HG02885 (cell line): ENCODE measurements at regions not wholly inside any gene's neighbourhood (a gene's known extent, or its start where the extent isn't known, plus 50 kb on each side); places are given as distances from the start of the nearest gene placed in this dataset.

Source experiments
- ATAC-seq: cut with Tn5 transposase; IDR thresholded peaks from one replicate; pipeline ENCODE4 v1.9.1; 2021; ENCODE audit warnings: mild to moderate bottlenecking; ENCODE audit not compliant: unreplicated experiment, poor library complexity

- no peak for ATAC-seq
Measured at GRCh38 chr5:116935561-116936162, 361.0 kb upstream of the SEMA6A start.

- ATAC-seq, result no peak
Measured at GRCh38 chr5:116930616-116931015, 356.0 kb upstream of the SEMA6A start.

DNA sequence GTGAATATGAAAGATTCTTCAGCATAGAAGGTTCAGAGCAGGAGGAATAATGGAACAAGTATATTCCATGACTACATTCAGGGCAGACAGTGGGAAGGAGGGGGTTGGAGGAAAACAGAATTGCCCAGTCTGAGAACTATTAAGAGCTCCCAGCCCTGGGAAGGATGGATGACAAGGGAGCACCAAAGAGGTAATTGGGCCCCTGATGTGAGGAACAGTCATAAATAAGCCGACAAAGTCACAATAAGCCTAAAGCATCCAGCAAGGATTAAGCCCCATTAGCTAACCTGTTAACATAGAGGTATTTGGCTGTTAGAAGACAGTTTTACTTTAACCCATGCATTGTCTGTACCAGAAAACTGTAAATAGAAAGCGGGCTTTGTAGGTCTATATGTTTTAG, 348.7 kb upstream of the SEMA6A start:
- no peak for ATAC-seq

DNA sequence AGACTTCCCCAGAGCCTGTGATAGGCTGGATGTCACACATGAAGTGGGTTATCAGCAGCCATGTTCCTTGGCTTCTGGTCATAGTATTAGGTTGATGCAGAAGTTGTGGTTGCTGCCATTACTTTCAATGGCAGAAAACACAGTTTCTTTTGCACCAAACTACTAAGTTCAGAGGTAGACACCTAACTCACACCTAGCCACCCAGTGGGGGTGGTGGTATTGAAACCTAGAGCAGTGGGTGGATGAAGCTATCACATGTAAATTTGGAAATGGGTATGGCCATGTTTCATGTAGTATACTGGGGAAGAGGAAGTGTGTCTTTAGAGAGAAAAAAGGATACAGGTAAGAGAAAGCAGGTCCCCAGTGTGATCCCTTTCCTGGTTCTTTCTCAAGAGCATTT, 347.9 kb upstream of the SEMA6A start:
- peak; percentile 97 for ATAC-seq

DNA sequence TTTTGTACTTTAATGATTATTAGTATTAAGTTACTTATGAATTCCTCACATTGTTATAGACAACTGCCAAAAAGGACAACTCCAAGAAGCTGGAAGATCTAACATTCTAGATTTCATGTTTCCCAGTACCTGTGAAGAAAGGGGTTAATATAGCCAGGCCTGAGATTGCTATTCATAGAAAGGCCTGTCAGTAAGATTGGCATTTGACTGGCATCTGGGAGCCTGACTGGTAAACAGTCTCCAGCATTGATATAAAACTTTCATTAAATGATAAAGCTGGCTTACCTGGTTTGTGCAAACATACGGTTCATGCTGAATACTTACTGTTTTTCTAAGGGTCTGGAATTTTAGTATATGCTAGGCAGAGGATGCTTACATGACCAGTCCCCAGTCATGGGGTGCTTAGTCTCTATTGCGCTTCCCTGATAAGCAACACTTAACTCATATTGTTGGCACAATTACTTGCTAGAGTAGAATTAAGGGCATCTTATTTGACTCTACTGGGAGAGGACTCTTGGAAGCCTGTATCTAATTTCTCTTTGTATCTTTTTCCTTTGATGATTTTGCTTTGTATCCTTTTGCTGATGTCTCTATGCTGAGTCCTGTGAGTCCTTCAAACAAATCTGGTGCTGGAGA, 340.4 kb upstream of the SEMA6A start:
- ATAC-seq, result no peak

DNA sequence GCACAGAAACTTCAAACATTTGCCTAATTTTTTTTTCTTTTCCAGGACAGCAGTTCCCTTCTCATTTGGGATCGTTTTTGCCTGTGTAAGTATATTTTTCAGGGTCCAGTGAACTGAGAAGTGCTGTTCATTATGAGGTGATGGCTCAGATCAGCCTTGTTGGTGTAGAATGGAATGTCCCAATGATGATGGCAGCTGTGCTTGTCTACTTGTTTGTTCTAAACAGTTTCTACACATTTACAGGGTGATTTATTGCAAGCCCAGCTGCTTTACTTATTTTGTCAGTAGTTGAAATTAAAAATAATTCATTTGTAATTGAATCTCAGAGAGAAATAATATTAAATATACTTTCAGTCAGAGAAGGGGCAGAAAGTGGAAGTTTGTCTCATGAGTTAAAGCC, 337.6 kb upstream of the SEMA6A start:
- ATAC-seq, result no peak

GRCh38 chr5:116911074-116911473, 336.5 kb upstream of the SEMA6A start:
- no peak for ATAC-seq

- ATAC-seq, result peak; percentile 83
Measured at GRCh38 chr5:116908537-116908936, 333.9 kb upstream of the SEMA6A start.

GRCh38 chr5:116905885-116906284, 331.3 kb upstream of the SEMA6A start:
- peak; percentile 65 for ATAC-seq

DNA sequence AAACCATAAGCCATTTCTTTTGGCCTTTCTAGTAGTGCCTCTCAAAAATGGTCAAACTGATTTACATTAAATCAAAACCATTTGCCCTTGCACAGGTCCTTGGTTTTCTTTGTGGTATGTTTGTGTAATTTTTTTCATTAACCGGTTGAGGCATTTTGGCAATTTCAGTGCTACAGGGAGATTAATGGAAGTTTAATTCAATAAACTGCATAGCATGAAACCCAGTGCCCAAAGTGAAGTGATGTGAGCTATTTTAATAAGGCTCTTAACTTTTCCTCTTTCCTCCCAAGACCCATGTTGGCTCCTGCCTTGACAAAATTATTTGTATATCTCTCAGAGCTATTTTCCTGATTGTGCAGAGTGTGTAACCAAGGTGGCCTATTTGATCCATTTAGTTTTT, 326.2 kb upstream of the SEMA6A start:
- ATAC-seq, result no peak

- peak; percentile 81 for ATAC-seq
Measured at GRCh38 chr5:116898917-116899316, 324.3 kb upstream of the SEMA6A start.

GRCh38 chr5:116897291-116897690, 322.7 kb upstream of the SEMA6A start:
- ATAC-seq, result no peak

GRCh38 chr5:116896001-116896400, 321.4 kb upstream of the SEMA6A start:
- ATAC-seq, result no peak

DNA sequence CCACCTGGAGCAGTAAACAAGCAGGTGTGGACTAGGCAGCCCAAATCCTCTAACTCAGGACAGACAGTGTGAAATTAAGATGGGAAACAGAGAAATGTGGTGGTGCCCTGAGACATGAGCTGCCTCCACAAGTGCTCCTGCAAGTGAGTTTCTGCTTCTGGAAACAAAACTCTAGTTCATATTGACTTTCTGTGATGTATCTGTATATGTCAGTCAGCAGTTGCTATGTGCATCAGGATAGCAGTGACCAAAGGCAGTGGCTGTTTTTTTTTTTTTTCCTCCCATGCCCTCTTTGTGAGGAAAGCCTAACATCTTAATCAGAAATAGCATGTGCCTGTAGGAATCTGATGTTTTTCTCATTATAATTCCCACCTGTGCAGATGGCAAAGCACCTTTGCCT, 318.4 kb upstream of the SEMA6A start:
- ATAC-seq, result no peak

GRCh38 chr5:116887104-116887503, 312.5 kb upstream of the SEMA6A start:
- ATAC-seq, result no peak

GRCh38 chr5:116885825-116886224, 311.2 kb upstream of the SEMA6A start:
- ATAC-seq, result peak; percentile 62

- ATAC-seq, result peak; percentile 63
Measured at GRCh38 chr5:116883875-116884274, 309.3 kb upstream of the SEMA6A start.

DNA sequence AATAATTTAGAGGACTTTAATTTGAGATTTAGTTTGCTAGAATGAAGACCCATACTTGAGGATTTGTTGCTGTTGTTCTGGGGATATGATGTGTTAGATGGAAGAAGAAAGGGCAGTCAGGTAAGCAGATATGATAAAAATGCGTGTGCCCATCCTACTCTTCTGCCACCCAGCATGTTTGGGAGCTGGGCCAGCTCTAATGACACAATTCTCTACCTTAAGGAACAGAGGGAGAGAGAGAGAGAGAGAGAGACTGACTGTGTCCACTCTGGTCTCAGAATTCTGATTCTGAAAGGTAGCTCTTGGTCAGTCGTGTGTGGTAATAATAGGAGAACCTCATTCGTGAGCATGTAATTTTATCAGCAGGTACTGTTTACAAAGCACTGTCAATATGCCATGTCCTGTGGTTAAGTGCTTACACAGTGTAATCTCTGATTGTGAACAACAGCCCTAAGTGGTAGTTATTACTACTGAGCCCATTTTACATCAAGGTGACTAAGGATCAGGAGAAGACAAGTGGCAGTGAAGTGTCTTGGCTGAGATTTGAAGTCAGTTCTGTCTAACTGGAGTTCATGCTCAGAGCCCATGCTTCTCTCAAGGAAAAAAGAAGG, 307.4 kb upstream of the SEMA6A start:
- no peak for ATAC-seq

DNA sequence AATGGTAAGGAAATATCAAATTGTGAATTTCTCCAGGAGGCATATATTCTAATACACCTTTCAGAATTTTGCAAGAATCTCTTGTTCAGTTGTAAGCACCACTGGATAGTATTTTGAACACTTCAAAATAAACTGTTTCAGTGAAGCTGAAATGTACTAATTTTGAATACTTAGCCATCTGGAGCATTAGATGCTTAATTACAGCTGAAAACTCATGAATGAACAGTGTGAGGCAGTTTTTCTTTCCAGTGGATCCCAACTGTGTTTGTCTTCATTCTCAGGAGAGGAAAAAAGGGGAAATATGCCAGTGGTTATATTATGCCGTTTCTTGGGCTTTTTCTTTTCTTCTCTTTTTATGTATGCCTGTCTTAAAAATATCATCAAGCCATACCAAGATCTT, 306.0 kb upstream of the SEMA6A start:
- ATAC-seq, result no peak

DNA sequence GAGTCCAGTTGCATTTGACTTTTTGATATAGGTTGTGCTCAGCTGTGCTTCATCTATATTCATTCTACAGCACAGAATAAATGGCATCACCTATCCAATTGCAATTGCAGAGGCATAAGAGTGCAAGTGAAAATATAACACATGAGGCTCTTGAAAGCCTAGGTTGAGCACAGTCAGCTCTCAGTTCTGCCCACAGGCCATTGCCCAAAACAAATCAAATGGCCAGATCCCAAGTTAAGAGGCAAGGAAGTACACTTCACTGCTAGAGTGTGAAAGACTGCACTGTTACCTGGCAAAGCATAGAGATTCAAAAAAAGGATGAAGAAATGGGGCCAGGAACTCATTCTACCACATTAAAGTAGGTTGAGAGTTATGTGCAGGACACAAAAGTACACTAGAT, 305.5 kb upstream of the SEMA6A start:
- ATAC-seq, result peak; percentile 48

- ATAC-seq, result no peak
Measured at GRCh38 chr5:116876240-116876840, 301.7 kb upstream of the SEMA6A start.

DNA sequence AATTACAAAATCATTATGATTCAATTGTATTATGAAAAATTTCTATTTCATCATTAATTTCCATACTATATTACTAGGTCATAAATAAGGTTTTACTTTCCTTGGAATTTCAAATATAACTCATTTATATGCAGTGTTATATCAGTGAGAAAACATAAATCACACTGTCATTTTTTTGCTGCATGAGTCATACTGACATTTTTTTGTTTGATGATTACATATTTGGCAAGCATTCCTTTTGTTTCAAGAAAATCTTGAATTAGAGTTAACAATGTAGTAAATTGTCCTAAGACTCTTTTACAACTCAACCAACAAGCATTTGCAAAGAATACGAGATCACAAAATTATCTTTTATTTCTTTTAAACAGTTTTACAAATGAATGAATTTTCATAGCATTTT, 298.4 kb upstream of the SEMA6A start:
- no peak for ATAC-seq
